ENCODE measurements at regions not wholly inside any gene's neighbourhood (a gene's known extent, or its start where the extent isn't known, plus 50 kb on each side); places are given as distances from the start of the nearest gene placed in this dataset.

DNA sequence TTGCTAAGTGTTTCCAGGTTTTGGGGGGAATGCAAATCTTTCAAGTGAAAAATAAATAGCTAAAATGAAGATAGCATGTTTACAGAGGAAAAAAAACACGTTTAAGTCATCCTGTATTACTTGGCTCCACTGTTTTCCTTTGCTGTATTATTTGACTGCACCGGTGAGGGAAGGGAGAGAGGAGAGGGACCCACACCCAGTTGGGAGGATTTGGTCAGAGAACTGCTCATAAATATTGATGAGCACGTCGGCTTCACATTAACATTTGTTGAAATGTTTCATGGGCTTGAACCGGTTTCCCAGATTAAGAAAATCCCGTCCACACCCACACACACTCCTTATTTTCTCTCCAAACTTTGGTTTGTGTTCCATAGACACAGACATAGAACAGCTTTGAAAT is 493.8 kb upstream of the MGMT start:
- no peak for DNase-seq (ENCODE audit: low spot score)

DNA sequence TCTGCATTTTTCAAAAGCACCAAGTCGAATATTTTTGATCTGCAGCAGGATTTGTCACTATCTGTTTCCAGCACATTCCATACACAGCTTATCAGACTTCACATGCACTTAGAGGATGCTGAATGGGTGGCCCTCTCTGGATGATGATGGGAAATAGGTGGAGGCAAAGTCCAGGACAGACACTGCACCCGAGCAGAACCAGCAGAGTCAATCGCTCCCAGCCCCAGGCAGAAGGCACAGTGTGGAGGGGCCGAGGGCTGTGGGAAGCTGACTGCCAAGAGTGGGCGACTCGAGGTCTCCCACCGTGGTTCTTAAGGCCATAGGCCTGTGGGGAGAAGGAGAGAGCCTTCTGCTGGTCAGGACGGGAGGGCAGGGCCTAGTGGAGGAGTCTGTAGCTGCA is 490.2 kb upstream of the MGMT start:
- no peak for DNase-seq (ENCODE audit: low spot score)

DNA sequence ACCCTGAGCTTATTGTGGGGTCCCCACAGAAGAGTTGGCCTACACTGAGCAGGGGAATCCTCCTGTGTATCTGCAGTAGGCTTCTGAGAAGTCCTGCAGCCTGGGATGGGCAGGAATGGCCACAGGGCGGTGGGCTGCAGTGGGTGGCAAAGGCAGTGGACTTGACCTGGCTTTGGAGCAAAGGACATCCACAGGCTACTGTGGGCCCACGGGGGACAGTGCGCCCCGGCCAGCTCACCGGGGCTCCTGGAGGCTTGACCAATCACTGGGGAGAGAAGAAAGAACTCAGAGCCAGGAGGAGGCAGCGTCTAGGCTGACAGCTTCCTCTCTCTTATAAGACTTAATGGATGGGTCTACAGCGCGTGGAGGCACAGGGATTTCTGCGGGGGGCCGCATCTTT is 488.8 kb upstream of the MGMT start:
- DNase-seq (ENCODE audit: low spot score) = no peak

DNA sequence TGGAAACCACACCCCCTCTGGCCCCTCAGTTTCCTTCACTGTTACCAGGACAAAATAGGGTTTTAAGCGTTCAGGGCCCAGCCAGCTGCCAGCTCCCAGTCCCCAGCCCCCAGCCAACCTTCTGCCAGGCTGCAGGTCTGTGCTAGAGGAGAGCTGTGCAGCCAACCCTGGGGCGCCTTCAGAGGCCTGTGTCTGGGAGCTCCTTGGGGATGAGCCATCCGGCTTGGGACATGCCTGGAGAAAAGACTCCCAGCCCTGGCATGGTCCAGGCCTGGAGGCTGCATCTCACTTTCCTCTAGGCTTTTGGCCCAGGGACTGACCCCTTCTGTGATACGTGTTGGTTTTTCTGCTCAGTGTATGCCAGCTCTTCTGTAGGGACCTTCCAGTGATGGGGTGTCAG is 487.6 kb upstream of the MGMT start:
- no peak for DNase-seq (ENCODE audit: low spot score)

DNA sequence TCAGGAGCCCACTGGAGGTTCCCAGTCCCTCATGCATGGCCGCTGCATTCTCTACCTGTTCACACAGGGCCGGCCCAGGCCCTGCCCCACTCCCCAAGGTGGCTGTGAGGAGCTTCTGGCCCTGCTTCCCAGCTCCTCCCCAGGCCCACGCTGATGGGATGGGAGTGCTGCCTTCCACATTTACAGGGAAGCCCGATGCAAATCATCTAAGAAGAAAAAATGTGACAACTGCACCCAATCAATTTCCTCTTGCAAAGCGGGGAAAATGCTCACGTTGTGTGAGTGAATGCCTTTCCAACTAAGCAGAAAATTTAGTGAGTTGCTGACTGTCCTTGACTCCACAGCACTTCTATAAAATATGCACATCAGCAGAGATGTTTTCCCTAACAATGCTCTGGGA is 485.8 kb upstream of the MGMT start:
- DNase-seq (ENCODE audit: low spot score) = no peak

DNA sequence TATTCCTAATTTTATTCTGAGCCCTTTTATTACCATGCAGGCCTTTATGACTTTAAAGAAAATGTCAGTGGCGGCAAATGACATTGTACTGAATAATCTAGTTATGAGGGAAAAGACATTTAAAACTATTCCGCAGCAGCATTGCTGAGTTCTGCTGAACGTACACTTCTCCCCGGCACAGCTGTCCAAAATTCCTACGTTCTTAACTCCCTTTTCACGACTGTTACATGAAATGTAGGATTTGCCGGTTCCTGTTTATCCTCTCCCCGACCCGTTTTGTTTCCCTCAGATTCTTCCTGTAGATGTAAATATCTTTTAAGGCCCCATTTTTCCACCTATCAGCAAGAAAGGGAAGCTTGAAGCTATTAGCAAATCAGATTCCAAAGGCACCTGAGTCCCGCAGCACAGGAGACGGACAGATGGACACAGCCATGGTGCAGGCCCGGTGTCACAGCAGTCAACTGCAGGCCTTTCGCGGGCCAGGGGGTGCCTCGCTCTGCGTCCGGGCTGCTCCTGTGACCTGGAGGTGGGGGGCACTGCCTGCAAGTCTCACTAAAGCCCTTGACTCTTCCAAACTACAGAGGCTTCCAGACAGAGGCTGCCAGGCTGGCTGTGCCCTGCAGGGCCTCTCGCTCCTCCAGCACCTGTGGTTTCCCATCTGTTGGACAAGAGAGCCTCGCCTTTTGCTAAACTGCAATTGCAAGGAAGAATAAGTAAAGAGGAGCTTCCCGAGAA is 485.0 kb upstream of the MGMT start:
- peak; percentile 57 for DNase-seq (ENCODE audit: low spot score)

DNA sequence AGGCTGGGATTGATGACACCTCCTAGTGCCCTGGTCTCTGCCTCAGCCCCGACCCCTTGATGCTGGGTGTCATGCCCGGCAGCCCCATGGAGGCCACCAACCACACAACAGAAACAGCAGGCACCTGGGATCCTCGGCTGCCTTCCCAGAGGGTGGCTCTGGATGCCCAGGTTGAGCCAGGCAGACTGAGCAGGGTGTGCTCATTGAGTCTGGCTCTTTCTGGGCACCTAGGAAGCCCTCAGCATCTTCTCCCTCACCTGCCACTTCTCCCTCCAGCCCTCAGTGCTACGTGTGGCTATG is 484.5 kb upstream of the MGMT start:
- no peak for DNase-seq (ENCODE audit: low spot score)

DNA sequence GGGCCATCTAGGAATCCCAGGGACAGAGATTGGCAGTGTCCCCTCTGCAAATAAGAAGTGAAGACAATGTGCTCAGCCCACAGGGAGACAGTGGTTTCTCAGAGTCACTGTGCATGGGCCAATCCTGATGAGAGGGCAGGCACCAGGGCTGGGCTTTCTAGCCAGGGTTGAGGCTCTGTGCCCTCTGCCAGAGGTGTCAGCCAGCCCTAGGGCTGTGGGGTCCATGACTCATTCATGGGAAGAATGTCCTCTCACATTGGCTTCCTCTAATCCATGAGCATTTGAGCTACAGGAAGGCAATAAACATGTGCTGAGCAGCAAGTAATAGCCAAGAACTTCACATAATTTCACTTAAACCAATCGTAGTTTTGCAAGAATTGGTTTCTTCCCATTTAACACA is 482.0 kb upstream of the MGMT start:
- DNase-seq (ENCODE audit: low spot score) = no peak

DNA sequence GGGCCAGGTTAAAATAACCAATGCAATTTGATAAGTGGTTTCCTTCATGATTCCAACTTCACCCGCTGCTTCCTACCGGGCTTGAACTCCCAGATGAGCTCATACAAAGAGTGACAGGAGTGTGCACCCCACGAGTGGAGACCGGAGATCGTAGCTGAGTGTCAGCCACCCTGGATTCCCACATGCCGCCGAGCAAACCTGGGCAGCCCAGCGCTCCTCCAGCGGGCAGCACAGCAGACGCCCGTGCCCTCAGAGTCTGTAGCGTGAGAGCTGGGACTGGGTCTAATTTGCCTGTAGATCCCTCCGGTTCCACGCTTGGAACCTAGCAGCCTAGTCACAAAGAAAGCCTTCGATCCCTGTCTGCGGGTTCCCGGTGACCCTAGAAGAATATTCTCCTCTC is 476.1 kb upstream of the MGMT start:
- DNase-seq (ENCODE audit: low spot score) = no peak

DNA sequence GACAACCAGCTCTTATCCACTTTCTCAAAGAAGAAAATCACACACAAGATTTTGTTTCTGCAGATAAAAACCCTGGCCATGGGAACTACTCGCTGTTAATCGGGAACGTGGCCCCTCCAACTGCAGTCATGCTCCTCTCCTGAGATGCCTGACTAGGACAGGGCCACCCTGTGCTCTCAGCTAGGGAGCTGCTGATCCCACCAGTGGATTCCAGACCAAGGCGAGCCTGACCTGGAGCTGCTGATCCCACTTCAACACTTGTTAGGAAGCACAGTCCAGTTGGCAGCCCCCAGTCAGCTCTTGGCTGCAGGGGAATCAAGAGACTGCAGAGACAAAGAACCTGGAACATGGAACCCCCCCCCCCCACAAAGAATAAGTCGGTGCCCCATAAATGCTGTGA is 474.3 kb upstream of the MGMT start:
- no peak for DNase-seq (ENCODE audit: low spot score)

DNA sequence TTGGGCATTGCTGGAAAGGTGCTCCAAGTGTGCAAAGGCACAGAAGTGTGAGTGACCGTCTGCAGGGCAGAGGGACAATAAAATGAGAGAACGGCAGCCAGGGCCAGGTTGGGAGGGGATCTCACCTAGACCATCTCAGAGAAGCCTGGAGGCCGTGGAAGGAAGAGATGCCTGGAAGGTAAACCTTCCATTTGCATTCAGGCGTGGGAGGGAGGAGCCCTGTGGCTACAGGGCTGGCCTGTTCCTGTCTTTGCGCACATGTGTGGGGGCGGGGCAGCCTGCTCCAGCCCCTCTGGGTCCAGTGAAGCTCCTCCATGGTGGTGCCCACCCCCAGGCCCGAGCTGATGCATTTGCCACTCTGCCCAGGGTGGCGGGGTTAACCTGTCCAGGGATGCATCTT is 473.6 kb upstream of the MGMT start:
- no peak for DNase-seq (ENCODE audit: low spot score)

DNA sequence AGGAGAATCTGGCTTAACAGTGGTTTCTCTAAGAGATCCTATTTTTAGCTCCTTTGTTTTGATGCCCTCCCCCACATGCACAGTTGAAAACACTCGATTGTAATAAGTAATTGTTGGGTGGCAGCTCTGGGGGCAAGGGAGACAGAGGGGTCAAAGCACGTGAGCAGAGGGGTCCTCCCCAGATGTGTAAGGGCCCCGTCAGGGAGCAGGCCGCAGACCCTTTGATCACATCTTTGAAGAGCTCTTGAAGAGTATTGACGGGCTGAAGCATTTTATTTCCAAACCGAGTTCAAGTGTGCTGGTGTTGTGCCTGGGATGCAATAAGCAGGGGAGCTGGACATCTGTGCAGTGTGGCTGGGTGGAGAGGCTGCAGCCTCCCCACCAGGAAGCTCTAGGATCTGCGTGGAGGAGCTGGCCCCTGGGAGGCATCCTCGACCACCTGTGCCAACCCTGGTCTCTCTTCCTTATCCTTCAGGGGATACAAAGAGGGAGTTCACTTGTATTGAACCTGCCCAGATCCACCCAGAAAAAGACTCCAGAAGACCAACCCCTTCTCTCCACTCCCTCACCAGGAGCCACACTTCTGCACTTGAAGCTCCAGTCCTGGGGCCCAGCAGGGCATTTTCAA is 473.0 kb upstream of the MGMT start:
- DNase-seq (ENCODE audit: low spot score) = no peak

DNA sequence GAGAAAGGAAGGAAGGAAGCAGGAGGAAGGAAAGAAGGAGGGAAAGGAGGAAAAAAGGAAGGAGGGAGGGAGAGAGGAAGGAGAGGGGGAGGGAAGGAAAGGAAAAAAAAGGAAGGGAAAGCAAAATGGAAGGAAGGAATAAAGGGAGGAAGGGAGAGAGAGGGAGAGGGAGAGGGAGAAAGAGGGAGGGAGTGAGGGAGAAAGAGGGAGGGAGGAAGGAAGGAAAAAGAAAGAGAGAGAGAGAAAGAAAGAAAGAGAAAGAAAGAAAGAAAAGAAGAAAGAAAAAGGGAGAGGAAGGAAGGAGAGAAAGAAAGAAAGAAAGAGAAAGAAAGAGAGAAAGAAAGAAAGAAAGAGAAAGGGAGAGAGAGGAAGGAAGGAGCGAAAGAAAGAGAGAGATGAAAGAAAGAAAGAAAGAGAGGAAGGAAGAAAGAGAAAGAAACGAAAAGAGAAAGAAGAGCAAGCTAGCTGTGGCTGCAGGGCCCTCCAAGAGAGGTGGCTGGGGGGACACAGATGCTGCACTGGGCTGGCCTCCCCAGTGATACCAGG is 472.4 kb upstream of the MGMT start:
- no peak for DNase-seq (ENCODE audit: low spot score)

DNA sequence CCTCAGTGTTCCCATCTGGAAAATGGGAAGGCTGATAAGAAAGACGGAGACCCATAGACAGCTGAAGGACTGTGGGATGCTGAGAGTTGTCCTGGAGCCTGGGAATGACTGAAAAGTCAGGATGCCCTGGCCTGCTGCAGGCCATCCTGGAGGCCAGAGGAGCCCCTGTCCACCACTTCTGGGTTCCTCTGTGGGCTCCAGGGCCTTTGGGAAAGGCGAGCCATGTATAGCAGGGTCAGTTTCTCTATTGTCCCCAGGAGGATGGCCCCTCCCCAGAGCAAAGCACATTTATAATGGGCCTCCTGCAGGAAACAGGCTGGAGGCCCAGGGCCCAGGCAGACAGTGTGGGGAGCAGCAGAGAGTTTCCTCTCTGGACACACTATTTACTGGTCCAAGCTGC is 471.4 kb upstream of the MGMT start:
- no peak for DNase-seq (ENCODE audit: low spot score)

DNA sequence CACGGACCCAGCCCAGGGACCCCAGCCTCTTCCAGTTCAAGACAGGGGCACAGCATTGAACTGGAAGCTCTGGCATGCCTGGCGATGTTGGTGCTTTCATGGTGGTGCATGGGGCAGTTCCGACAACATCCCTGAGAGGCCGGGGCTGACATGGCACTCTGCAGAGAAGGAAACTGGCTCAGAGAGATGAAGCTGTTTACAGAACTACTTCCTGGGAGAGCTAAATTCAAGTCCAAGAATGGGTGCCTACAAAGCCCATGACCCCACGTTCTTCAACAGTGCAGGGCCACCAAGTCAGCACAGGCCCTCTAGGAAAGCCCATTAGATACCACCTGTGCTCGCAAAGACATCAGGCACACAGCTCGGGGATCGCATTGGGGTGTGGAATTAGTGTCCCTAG is 470.9 kb upstream of the MGMT start:
- no peak for DNase-seq (ENCODE audit: low spot score)

DNA sequence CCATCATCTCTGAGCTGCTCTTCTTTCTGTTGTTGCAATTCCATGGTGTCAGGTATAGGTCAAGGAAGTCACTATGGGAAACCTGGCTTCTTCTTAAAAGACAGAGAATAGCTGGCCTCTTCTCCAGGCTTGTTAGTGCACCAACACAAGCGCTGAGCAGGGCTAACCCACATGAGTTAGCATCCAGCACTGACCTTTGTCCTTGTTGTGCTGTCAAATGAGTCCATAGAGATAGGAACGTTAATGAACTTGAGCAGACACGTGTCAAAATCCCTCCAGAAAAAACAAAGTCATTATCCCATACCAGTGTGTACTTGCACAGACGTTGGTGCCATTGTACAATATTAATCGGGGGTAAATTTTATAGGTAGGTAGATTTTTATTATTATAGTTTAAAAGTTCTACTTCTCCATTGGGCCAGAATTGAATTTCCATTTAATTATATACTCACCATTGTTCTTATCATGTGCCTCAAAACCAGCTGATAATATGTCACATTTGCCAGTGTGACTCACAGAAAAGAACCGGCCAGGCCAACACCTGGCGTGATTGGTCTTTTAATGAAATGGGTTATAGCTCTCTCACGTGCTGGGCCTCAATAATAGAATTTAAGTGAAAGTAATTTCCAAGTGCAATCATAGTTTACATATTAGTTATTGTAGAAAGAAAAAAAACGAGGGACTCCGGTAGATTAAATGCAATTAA is 468.8 kb upstream of the MGMT start:
- DNase-seq (ENCODE audit: low spot score) = no peak

DNA sequence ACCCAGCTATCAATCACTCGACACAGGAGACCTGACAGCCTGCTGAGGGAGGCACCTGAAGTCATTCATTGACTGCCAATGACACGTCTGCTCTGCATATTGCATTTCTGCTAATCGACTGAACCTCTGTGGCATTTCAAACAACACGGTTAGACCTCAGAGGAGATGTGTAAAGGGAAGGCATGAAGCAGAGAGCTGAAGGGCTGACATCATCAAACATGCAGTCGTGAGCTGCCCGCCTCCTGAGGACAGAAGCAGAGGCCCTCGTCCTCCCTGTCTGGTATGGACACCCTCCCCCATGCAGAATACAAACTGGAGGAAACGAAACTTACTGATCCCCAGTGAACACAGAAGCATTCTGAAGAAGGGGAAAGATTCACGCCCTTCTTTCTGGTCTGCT is 462.6 kb upstream of the MGMT start:
- DNase-seq (ENCODE audit: low spot score) = no peak

DNA sequence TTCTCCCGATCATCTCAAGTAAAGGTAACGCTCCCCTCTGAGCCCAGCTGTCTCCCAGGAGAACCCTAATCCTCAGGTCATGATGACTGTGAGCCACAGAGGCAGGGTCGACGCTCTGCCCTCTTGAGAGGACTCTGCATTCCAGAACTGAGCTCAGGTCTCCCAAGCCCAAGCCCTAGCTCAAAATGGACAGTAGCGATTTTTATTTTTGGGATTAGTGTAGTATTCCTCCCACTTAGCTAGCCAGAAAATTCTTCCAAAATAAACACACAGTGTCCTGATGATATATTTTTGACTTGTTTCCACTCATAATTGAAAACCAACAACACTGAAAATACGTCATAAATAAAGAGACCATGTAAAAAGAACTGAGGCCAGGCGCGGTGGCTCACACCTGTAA is 462.0 kb upstream of the MGMT start:
- DNase-seq (ENCODE audit: low spot score) = no peak

DNA sequence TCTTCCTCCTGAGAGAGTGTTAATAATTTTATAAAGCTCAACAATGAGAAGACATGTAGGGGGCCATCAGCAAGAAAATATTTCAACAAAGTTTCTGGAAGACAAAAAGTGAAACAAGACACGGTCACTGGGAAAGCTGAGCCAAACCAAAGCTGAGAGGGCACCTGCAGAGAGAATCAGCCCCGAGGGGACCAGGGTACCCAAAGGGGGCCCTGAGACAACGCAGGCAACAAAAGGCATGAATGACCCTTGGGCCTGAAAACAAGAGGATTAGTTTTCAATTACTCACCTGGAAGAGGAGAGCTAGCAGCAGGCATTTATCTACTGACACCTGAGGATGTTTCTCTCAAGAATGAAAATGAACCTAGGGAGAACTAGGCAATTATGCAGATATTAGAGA is 461.2 kb upstream of the MGMT start:
- no peak for DNase-seq (ENCODE audit: low spot score)

DNA sequence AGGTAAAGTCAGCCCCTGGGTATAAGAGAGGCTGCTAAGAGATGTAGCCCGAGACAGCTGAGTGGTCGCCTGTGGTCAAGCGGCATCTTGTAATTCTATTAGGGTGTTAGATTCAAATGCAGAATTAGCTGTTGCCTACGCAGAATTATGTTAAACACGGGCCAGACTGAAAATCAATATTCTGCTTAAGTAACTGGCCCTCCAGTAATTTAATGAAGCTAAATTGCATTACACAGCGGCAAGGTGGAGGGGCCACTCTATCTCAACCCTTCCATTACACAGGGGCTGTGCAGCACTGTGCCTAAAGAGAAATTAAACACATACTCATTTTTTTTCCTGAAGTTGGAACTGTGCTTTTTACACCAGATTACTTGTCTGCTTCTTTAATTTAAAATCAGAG is 448.5 kb upstream of the MGMT start:
- no peak for DNase-seq (ENCODE audit: low spot score)

DNA sequence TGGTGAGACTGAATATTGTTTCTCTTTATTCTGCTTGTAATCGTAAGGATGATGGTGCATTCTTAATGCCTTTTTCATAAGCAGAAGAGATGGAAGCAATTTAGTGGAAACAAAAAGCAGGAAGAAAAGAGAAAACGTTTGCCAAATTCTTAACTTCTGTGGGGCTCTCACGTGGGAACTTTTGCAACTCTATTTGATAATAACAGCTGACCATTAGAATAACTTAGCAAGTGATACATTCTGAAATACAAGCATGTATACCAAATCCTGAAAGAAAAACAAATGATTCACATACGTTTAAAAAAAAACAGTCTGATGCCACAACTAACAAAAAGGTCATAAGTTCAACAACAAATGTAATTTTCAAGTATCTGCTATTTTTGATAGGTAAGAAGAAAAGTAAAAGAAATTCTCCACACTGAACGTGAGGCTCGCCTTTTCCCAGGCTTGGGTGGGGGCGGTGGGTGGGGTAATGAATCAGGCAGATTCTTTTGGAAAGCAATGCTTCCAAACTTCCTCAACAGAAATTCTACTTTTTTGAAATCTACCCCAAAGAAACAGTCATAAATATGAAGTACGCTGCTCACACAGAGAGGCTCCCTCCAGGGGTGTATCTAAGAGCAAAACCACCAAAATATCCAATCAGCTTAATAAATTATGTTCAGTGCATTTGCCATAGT is 446.2 kb upstream of the MGMT start:
- DNase-seq (ENCODE audit: low spot score) = no peak

DNA sequence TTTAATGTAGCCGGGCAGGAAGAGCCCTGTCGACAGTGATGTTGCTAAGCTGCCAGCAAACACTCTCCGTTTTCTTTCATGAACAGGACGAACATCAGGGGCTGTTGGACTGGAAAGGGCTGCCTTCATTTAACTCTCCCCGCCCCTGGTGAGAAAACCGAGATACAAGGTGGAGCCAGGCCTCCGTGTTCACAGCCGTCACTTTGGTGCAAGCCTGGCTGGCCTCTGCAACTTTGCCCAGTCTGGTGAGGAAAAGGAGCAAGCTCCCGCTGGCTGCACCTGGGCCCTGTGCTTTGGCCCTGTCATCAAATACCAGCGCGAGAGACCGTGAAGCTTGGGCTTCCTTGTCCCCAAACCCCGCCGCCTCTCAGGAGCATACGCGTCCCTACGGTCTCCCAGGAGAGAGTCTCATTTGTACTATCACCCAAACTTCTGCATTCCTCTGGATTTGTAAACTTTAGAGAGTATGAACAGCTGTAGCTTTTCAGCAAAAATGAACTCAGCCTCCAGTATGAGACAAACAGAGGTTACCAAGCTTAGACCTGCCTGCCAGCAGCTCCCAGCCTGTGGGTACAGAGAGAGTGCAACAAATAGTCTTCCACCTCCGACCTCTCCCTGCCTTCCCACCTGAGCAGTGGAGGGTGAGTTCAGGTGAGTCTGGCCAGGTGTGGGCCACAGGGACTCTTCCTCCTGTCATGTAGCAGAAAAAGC is 445.3 kb upstream of the MGMT start:
- DNase-seq (ENCODE audit: low spot score) = no peak

Measured in cerebellar cortex (tissue), 1 donor.